Stimulated activated naive CD8-positive, alpha-beta T cell treated with anti-CD3 and anti-CD28 coated beads, Interleukin-15, Interleukin-2, amounts not matched to agents 100 ng/mL and 50 ng/mL, for 24 hours (primary cell): ENCODE measurements at regions not wholly inside any gene's neighbourhood (a gene's known extent, or its start where the extent isn't known, plus 50 kb on each side); places are given as distances from the start of the nearest gene placed in this dataset.

Experiments
- H3K27ac Mint-ChIP-seq: one replicate; pipeline ENCODE4 v1.8.0; 2021; ENCODE audit warnings: mild to moderate bottlenecking, mixed read lengths
- H3K27me3 Mint-ChIP-seq: one replicate; pipeline ENCODE4 v1.8.0; 2021; ENCODE audit warnings: mixed read lengths
- H3K36me3 Mint-ChIP-seq: one replicate; pipeline ENCODE4 v1.8.0; 2021; ENCODE audit warnings: low read depth, mixed read lengths
- H3K4me1 Mint-ChIP-seq: one replicate; pipeline ENCODE4 v1.8.0; 2021; ENCODE audit warnings: low read depth, mixed read lengths
- H3K4me3 Mint-ChIP-seq: one replicate; pipeline ENCODE4 v1.8.0; 2021; ENCODE audit warnings: mild to moderate bottlenecking, mixed read lengths
- H3K9me3 Mint-ChIP-seq: one replicate; pipeline ENCODE4 v1.8.0; 2021; ENCODE audit warnings: mixed read lengths

DNA sequence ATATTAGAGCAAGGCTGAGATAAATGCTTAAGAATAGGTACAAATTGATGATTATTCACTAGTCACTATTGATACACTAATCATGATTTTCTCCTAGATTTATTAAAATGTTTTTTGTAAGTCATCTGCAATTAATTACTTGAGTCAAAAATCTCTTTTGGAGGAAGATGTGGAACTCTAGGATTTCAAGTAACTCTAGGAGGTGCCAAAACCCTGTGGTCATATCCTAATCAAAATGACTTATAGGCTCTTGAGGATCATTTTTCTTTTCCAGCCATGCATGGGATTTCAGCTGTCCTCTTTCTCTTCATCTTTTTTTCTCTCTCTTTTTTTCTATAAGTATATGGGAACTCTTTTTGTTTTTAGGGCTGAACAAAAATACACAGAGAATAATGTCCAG is 141.8 kb upstream of the CD180 start:
- Mint-ChIP-seq H3K27me3 (peaks cover 3% of the 10 kb centered on the region), H3K4me3 (no peak overlapping the region), H3K9me3 (no peaks in the 10 kb centered on the region)

DNA sequence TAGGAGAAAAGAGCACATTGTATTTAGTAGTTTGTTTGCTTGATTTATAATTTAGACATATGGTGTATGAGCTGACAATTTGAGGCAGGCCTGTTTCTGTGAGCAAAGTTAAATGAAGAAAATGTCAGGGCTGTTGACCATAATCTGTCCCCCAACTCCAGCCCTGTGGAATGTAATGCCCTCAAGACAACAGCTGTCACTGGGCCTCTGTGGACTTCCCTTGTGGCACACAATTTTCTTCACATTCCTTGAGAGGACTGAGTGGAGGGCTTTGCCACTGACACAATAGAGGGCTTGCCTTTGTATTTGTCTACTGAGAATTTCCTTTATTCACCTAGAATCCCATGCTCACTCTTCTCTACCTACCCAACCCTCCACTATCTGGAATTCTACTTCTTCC is 141.2 kb upstream of the CD180 start:
- Mint-ChIP-seq H3K4me1 (no peaks in the 10 kb centered on the region), H3K27ac (no peak overlapping the region)

More for the DNA sequence above, 141.8 kb upstream of the CD180 start:
- Mint-ChIP-seq H3K36me3 (no peaks in the 10 kb centered on the region), H3K27ac (no peak overlapping the region), H3K4me1 (no peaks in the 10 kb centered on the region)

DNA sequence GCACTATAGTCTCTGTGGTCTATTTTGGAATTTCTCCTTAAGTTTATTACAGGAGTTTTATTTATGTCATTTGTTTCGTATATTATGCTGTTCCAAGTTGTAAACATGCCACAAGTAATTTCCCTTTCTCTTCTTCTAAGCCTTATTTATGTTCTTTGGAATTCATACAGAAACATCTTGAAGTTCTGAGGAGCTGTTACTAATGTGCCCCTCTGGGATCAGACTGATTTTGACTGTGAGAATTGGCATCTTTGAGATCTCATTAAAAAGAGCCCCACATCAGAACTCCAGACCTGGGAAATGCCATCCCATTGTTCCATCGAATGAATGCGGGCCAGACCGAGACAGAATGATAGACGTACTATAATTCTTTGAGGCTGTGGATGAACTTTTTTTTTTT is 138.8 kb upstream of the CD180 start:
- Mint-ChIP-seq H3K4me3 (no peak overlapping the region), H3K27ac (no peak overlapping the region), H3K9me3 (peaks cover 6% of the 10 kb centered on the region), H3K4me1 (no peaks in the 10 kb centered on the region), H3K27me3 (peaks cover 3% of the 10 kb centered on the region), H3K36me3 (no peaks in the 10 kb centered on the region)

More for the DNA sequence above, 141.2 kb upstream of the CD180 start:
- H3K4me3 Mint-ChIP-seq = no peak overlapping the region
- no peaks in the 10 kb centered on the region for H3K36me3 Mint-ChIP-seq
- no peaks in the 10 kb centered on the region for H3K9me3 Mint-ChIP-seq
- H3K27me3 Mint-ChIP-seq = peaks cover 3% of the 10 kb centered on the region

DNA sequence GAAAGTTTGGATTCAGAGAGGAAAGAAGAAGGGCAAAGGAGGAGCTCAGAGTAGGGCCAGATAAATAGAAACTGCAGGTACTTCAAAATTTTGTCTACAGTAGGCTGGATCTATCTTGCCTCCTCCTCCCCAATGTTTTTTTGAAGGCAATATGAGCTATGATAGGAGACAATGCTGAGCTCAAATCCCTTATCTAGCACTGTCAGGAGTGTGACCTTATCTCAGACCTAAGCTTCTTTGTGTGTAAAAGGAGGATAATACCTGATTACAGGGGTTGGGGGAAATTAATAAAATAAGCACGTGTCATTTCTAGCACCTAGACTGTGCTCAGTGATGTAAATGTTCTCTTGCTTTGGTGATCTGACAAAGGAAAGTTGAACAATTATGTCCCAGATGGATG is 137.8 kb upstream of the CD180 start:
- Mint-ChIP-seq H3K4me1 (no peaks in the 10 kb centered on the region), H3K9me3 (peaks cover 6% of the 10 kb centered on the region), H3K27me3 (no peaks in the 10 kb centered on the region), H3K36me3 (no peaks in the 10 kb centered on the region), H3K27ac (no peak overlapping the region), H3K4me3 (no peak overlapping the region)

DNA sequence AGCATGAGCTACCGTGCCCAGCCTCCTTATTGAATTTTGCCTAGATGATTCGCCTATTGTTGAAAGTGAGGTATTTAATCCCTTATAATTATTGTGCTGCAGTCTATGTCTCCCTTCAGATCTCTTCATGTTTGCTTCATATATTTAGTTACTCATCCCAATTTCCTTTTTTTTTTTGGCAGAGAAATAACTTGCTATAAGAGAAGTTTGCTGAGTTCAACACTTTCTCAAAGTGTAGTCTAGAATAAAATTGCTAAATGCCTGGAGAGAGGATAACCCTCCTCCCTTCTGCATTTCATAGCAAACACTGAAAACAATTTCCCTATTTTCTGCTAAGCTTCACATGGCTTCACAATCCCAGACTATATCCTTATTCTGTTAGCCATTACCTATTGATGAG is 136.6 kb upstream of the CD180 start:
- no peak overlapping the region for H3K4me3 Mint-ChIP-seq

DNA sequence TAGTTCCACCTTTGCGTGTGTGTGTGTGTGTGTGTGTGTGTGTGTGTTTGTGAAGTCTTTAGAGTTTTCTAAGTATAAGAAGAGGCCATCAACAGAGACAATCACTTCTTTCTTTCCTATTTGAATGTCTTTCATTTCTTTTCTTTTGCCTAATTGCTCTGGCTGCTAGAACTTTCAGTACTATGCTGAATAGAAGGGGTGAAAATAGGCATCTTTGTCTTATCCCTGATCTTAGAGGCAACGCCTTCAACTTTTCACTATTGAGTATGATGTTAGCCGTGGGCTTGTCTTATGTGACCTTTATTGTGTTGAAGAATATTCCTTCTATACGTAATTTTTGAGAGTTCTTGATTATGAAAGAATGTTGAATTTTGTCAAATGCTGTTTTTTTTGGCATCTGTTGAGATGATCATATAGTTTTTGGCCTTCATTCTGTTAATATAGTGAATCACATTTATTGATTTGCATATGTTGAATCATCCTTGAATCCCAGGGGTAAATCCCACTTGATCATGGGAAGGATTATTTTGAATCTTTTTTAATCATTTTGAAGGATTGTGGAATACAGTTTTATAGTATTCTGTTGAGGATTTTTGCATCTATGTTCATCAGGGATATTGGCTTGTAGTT is 134.8 kb upstream of the CD180 start:
- H3K27me3 Mint-ChIP-seq = no peaks in the 10 kb centered on the region
- H3K27ac Mint-ChIP-seq = no peak overlapping the region
- H3K9me3 Mint-ChIP-seq = peaks cover 6% of the 10 kb centered on the region
- no peaks in the 10 kb centered on the region for H3K36me3 Mint-ChIP-seq
- H3K4me3 Mint-ChIP-seq = no peak overlapping the region
- no peaks in the 10 kb centered on the region for H3K4me1 Mint-ChIP-seq

More for the DNA sequence above, 136.6 kb upstream of the CD180 start:
- no peaks in the 10 kb centered on the region for H3K36me3 Mint-ChIP-seq
- H3K27me3 Mint-ChIP-seq = no peaks in the 10 kb centered on the region
- no peak overlapping the region for H3K27ac Mint-ChIP-seq
- H3K4me1 Mint-ChIP-seq = no peaks in the 10 kb centered on the region
- peaks cover 6% of the 10 kb centered on the region for H3K9me3 Mint-ChIP-seq

DNA sequence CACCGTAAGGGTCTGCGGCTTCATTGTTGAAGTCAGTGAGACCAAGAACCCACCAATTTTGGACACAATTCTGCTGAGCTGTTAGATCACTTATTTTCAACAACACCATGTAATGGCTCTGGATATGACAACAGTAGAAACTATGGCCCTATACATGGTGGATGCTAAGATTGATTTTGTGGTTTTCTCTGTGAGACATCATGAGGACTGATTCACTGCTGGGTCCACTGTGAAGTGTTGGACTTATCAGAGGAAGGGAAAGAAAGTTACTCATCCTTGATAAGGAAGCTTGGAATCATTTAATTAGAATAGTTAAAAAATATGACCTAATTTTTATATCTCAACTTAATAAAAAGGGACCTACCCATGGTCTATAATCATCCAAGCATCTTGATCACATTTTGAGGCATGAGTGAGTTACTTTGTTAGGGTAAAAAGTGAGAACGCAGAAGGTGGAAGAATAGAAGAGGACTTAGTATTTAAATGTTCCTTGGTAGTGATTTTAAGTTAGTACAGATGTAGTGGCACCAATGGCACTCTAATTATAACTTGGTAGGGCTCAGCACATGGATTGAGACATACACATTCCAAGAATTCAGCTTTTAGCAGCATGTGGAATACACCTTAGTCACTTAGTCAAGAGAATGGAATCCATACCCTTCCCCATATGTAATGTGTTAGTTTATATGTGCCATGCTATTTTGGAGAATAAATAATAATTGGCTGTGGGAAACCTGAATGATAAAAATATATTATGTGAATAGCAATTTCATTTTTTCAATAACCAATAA is 123.5 kb upstream of the CD180 start:
- no peaks in the 10 kb centered on the region for H3K36me3 Mint-ChIP-seq
- no peaks in the 10 kb centered on the region for H3K27me3 Mint-ChIP-seq
- H3K4me3 Mint-ChIP-seq = no peak overlapping the region
- H3K4me1 Mint-ChIP-seq = no peaks in the 10 kb centered on the region
- H3K9me3 Mint-ChIP-seq = no peaks in the 10 kb centered on the region
- no peak overlapping the region for H3K27ac Mint-ChIP-seq

DNA sequence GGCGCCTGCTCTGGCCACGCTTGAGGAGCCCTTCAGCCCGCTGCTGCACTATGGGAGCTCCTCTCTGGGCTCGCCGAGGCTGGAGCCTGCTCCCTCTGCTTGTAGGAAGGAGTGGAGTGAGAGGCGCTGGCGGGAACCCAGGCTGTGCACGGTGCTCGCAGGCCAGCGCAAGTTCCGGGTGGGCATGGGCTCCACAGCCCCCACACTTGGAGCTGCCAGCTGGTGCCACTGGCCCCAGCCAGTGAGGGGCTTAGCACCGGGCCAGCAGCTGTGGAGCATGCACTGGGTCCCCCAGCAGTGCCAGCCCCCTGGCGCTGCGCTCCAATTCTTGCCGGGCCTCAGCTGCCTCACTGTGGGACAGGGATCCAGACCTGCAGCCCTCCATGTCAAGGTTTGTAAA is 122.1 kb upstream of the CD180 start:
- Mint-ChIP-seq H3K27ac (no peak overlapping the region), H3K4me3 (no peak overlapping the region), H3K4me1 (no peaks in the 10 kb centered on the region), H3K36me3 (no peaks in the 10 kb centered on the region), H3K27me3 (no peaks in the 10 kb centered on the region), H3K9me3 (no peaks in the 10 kb centered on the region)

DNA sequence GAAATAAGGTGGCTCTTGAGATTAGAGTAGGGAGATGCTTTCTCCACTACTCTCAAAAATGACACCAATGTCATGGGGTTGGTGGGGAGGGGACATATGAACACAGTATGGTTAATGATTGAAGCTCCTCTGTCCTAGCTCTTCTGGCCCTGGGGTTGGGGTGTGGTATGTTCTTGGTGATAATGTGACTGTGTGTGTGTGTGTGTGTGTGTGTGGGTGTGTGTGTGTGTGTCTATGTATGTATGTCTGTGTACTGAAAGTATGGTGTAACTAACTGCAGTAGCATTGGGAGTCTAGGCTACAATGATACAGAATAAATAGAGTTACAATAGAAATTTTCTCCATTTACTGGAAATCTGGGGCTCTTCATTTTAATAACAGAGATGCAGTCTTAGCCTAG is 121.0 kb upstream of the CD180 start:
- Mint-ChIP-seq H3K27me3 (no peaks in the 10 kb centered on the region), H3K27ac (no peak overlapping the region), H3K4me3 (no peak overlapping the region), H3K9me3 (no peaks in the 10 kb centered on the region), H3K4me1 (no peaks in the 10 kb centered on the region), H3K36me3 (no peaks in the 10 kb centered on the region)

DNA sequence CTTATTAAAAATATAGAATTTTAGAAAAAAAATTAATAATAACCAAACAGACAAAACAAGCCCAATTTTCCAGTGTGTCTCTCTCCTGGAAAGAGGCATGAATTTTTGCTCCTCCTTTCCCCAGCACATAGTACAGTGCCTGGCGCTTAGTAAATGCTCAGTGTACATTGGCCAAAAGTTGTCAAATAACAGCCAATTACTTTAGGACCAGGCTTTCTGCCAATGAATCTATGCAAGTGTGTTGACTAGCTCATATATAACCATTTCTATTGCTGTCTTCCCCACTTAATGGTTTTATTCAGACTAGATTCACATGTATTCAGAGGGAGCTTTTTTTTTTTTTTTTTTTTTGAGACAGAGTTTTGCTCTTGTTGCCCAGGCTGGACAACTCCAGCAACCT is 120.1 kb upstream of the CD180 start:
- H3K36me3 Mint-ChIP-seq = no peaks in the 10 kb centered on the region
- H3K9me3 Mint-ChIP-seq = no peaks in the 10 kb centered on the region
- no peak overlapping the region for H3K4me3 Mint-ChIP-seq
- no peaks in the 10 kb centered on the region for H3K4me1 Mint-ChIP-seq
- no peak overlapping the region for H3K27ac Mint-ChIP-seq
- no peaks in the 10 kb centered on the region for H3K27me3 Mint-ChIP-seq

DNA sequence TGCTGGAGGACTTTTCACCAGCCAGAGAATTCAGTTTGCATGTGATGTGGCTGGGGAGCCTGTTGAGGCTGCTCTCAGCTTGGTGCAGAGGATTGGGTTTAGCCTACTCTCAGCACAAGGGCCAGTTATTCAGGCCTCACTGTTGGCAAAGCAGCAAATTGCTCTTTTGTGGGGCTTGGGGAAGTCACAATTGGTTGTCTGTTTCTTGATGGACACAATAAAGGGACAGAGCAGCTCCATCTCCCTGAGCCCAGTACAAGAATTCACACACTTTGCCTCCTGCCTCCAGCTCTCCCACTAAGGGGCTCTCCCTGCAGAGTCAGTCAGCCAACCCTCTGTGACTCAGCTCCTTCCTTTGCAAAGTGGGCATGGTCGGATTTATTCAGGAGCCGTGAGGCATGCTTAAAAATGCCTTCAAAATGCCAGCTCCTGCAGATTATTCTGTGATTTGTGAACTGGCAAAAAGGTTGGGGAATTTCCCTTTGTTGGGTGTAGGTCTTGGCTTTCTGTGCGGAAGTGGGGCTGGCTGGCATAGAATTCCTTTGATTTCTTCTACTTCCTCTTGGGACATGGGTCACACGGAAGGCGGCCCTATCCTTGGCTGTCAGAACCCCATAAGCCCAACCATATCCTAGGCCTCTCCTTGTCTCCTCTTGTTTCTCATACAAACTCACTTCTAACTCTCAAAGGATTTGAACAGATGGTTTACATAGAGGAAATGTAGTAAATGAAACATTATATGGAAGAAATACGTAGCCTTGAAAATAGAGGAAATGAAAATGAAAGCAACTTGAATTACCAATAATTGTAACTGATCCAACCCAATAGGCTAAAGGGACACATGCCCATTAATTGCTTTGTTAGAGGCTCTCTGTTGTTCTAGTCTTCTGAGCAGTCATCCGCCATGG is 118.7 kb upstream of the CD180 start:
- Mint-ChIP-seq H3K27ac (no peak overlapping the region), H3K4me1 (no peaks in the 10 kb centered on the region), H3K27me3 (no peaks in the 10 kb centered on the region), H3K9me3 (no peaks in the 10 kb centered on the region), H3K36me3 (no peaks in the 10 kb centered on the region), H3K4me3 (no peak overlapping the region)

DNA sequence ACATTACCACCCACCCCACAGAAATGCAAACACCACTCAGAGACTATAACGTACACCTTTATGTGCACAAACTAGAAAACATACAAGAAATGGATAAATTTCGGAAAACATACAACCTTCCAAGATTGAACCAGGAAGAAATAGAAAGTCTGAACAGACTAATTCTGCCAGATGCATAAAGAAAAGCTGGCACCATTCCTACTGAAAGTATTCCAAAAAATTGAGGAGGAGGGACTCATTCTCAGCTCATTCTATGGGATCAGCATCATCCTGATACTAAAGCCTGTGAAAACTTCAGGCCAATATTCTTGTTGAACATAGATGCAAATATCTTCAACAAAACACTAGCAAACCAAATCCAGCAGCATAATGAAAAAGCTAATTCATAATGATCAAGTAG is 115.1 kb upstream of the CD180 start:
- no peak overlapping the region for H3K27ac Mint-ChIP-seq
- H3K4me3 Mint-ChIP-seq = no peak overlapping the region
- no peaks in the 10 kb centered on the region for H3K36me3 Mint-ChIP-seq
- peaks cover 10% of the 10 kb centered on the region for H3K4me1 Mint-ChIP-seq
- no peaks in the 10 kb centered on the region for H3K27me3 Mint-ChIP-seq
- no peaks in the 10 kb centered on the region for H3K9me3 Mint-ChIP-seq

DNA sequence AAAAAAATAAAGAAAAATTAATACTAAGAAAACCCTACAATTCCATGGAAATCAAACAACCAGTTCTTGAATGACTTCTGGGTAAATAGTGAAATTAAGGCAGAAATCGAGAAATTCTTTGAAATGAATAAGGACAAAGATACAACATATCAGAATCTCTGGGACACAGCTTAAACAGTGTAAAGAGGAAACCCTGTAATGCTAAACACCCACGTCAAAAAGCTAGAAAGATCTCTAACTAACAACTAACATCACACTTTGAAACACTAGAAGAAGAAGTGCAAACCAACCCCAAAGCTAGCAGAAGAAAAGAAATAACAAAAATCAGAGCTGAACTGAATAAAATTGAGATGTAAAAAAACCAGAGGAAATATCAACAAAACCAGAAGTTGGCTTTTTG is 114.6 kb upstream of the CD180 start:
- no peak overlapping the region for H3K4me3 Mint-ChIP-seq
- peaks cover 15% of the 10 kb centered on the region for H3K4me1 Mint-ChIP-seq
- no peaks in the 10 kb centered on the region for H3K9me3 Mint-ChIP-seq
- H3K36me3 Mint-ChIP-seq = no peaks in the 10 kb centered on the region
- no peak overlapping the region for H3K27ac Mint-ChIP-seq
- H3K27me3 Mint-ChIP-seq = no peaks in the 10 kb centered on the region

DNA sequence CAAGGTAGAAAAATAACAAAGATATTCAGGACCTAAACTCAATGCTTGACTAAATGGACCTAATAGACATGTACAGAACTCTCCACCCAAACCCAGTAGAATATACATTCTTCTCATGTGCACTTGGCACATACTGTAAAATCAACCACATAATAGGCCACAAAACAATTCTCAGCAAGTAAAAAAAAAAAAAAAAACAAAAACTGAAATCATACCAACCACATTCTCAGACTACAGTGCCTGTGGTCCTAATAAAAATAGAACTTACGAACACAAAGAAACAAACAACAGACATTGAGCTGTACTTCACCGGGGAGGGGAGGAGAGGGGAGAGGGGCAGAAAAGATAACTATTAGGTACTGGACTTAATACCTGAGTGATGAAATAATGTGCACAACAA is 114.1 kb upstream of the CD180 start:
- no peaks in the 10 kb centered on the region for H3K27me3 Mint-ChIP-seq
- no peaks in the 10 kb centered on the region for H3K36me3 Mint-ChIP-seq
- no peaks in the 10 kb centered on the region for H3K9me3 Mint-ChIP-seq
- no peak overlapping the region for H3K27ac Mint-ChIP-seq
- H3K4me1 Mint-ChIP-seq = peaks cover 19% of the 10 kb centered on the region
- H3K4me3 Mint-ChIP-seq = no peak overlapping the region

DNA sequence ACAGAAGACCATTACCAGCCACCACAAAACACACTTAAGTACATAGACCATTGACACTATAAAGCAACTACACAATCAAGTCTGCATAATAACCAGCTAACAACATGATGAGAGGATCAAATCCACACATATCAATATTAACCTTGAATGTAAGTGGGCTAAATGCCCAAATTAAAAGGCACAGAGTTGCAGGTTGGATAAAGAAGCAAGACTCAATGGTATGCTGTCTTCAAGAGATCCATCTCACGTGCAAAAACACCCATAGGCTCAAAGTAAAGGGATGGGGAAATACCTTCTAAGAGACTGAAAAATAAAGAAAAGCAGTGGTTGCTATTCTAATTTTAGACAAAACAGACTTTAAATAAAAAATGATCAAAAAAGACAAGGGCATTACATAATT is 113.6 kb upstream of the CD180 start:
- Mint-ChIP-seq H3K4me3 (no peak overlapping the region), H3K4me1 (peaks cover 19% of the 10 kb centered on the region), H3K36me3 (no peaks in the 10 kb centered on the region), H3K9me3 (no peaks in the 10 kb centered on the region), H3K27me3 (no peaks in the 10 kb centered on the region), H3K27ac (no peak overlapping the region)
